Kidney (tissue), 13 donors: ENCODE measurements at regions not wholly inside any gene's neighbourhood (a gene's known extent, or its start where the extent isn't known, plus 50 kb on each side); places are given as distances from the start of the nearest gene placed in this dataset.

Experiments used
- DNase-seq, 5 donors: peaks; one replicate each; pipeline ENCODE4 v3.0.0-alpha.2; 2013 to 2020
- FAIRE-seq: peaks from 2 replicates; lab custom pipeline; 2012; peaks lifted over from hg19 to GRCh38; lab: Jason Lieb, UNC
- H3K27ac ChIP-seq, 2 donors: one replicate each; pipeline ENCODE4 v1.7.0; 2013; ENCODE audit warnings: low read depth in 2 of 2, low read length in 2 of 2, inconsistent platforms in 1 of 2
- H3K27me3 ChIP-seq: one replicate; pipeline ENCODE4 v1.7.1; 2013; ENCODE audit warnings: low read length, inconsistent platforms; ENCODE audit not compliant: control insufficient read depth, insufficient read depth
- H3K36me3 ChIP-seq, 3 donors: one replicate each; pipeline versions ENCODE4 v1.7.0 to v1.7.1; 2013; ENCODE audit warnings: low read length in 3 of 3, control low read depth in 1 of 3, inconsistent platforms in 1 of 3; ENCODE audit not compliant: insufficient read depth in 3 of 3, control insufficient read depth in 2 of 3
- H3K4me1 ChIP-seq, 3 donors: one replicate each; pipeline versions ENCODE4 v1.7.0 to v1.7.1; 2013; ENCODE audit warnings: low read length in 3 of 3, inconsistent platforms in 1 of 3, low read depth in 1 of 3; ENCODE audit not compliant: control insufficient read depth in 2 of 3, insufficient read depth in 2 of 3
- H3K4me3 ChIP-seq, 3 donors: one replicate each; pipeline versions ENCODE4 v1.7.0 to v1.8.1; 2013; ENCODE audit warnings: low read length in 3 of 3, control low read depth in 1 of 3, inconsistent platforms in 1 of 3
- H3K9ac ChIP-seq, 3 donors: one replicate each; pipeline versions ENCODE4 v1.7.0 to v1.7.1; 2013; ENCODE audit warnings: low read length in 3 of 3, control low read depth in 1 of 3, inconsistent platforms in 1 of 3
- H3K9me3 ChIP-seq, 3 donors: one replicate each; pipeline versions ENCODE4 v1.7.0 to v1.7.1; 2013; ENCODE audit warnings: low read length in 3 of 3, control low read depth in 1 of 3, inconsistent platforms in 1 of 3; ENCODE audit not compliant: control insufficient read depth in 2 of 3, insufficient read depth in 1 of 3
- intact Hi-C: fragments of 100-400 bp; cut with DNase I; formaldehyde crosslinking; loops from one replicate; pipeline ENCODE4 v1.11.1; 2022
- TF ChIP-seq, protein P1 (sequence below): IDR thresholded peaks from 3 replicates; pipeline ENCODE4 v1.5.1; 2012; ENCODE audit warnings: mild to moderate bottlenecking, moderate library complexity, borderline replicate concordance; ENCODE audit not compliant: insufficient read depth; ENCODE audit errors: extremely low read depth
- donor health status: control.
- donor health status: control.
- donor health status: control.
- donor health status: control.
- donor health status: control.
- donor health status: DM: yes; HTN: yes; CAD: no.
- donor health status: Normal renal cell carcinoma (clear cell type).

DNA sequence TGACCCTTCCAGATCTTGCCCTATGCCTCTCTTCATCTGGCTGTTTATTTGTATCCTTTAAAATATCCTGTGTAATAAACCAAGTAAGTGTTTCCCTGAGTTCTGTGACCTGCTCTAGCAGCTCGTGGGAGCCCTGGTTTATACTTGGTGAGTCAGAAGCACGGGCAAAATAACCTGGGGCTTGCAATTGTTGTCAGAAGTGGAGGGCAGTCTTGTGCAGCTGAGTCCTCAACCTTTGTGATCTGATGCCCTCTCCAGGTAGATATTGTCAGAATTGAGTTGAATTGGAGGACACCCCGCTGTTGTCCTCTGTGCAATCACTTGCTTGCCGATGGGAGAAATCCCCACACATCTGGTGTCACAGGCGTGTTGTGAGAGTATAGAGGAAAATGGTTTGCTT is 62.5 kb upstream of the PRICKLE1 start:
- Histone ChIP-seq H3K27ac (no peak overlapping the region), H3K27me3 (no peaks in the 10 kb centered on the region), H3K4me3 (no peak overlapping the region), H3K4me1 (no peaks in the 10 kb centered on the region), H3K9me3 (no peaks in the 10 kb centered on the region), H3K9ac (no peak overlapping the region), H3K36me3 (no peaks in the 10 kb centered on the region)
- no peak for FAIRE-seq
- DNase-seq: no peak
- intact Hi-C loops: no loop called here
- TF ChIP-seq, protein P1, sequence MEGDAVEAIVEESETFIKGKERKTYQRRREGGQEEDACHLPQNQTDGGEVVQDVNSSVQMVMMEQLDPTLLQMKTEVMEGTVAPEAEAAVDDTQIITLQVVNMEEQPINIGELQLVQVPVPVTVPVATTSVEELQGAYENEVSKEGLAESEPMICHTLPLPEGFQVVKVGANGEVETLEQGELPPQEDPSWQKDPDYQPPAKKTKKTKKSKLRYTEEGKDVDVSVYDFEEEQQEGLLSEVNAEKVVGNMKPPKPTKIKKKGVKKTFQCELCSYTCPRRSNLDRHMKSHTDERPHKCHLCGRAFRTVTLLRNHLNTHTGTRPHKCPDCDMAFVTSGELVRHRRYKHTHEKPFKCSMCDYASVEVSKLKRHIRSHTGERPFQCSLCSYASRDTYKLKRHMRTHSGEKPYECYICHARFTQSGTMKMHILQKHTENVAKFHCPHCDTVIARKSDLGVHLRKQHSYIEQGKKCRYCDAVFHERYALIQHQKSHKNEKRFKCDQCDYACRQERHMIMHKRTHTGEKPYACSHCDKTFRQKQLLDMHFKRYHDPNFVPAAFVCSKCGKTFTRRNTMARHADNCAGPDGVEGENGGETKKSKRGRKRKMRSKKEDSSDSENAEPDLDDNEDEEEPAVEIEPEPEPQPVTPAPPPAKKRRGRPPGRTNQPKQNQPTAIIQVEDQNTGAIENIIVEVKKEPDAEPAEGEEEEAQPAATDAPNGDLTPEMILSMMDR: no peak

DNA sequence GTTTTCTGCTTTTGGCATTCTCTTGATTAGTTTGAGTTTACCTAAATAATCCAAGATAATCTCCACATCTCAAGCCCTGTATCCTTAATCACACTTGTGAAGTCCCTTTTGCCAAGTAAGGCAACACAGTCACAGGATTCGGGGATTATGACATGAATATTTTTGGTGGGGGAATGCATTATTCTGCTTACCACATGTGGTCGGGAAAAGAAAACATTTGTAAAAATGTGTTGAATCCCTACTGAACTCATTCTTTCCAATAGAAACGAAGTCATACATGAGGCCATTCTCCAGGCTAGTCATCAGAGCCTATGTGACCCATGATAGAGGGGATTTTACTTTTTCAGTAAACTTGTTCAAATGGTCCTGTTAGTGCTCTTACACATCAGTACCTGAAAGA is 58.5 kb upstream of the PRICKLE1 start:
- Histone ChIP-seq H3K27me3 (no peaks in the 10 kb centered on the region), H3K9me3 (no peaks in the 10 kb centered on the region), H3K36me3 (no peaks in the 10 kb centered on the region), H3K9ac (no peak overlapping the region), H3K4me3 (no peak overlapping the region), H3K4me1 (no peaks in the 10 kb centered on the region), H3K27ac (no peak overlapping the region)
- TF ChIP-seq, protein P1: no peak
- intact Hi-C loops: no loop called here
- FAIRE-seq (no peak), DNase-seq (no peak)

DNA sequence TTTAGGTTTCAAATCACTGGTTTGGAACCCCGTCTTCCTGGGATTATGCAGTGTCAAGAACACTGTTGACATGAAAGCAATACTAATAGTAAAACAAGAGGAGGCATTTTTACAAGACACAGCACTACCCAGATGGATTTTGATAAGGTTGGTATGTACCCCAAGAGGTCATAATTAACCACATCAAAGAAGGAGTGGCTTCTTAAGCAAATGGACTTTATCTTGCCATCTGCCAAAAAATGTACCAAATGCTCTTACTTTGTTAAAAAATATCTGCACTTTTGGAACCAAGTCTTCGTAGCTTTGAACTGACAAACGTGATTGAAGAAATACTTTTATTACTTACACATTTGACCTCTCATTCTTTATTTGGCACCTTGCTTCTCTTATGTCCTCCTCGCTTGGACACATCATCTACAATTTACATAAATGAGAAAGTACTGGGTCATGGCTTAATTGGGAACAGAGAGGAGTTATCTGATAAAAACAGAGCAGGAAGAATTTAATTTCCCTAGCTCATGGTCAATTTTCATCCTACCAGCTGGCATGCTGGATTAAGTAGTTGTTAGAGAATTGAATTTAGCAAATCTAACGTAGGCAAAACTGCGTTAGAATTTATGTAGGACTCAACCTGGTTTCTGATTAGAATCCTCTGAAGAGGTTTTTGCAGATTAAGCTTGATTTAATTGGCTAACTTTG is 54.5 kb upstream of the PRICKLE1 start:
- Histone ChIP-seq H3K9me3 (no peaks in the 10 kb centered on the region), H3K27ac (no peak overlapping the region)
- no peak for FAIRE-seq

More for the DNA sequence above, 54.5 kb upstream of the PRICKLE1 start:
- H3K4me1 ChIP-seq: no peaks in the 10 kb centered on the region
- H3K36me3 ChIP-seq: no peaks in the 10 kb centered on the region
- H3K9ac ChIP-seq: no peak overlapping the region
- H3K27me3 ChIP-seq: no peaks in the 10 kb centered on the region
- no peak for DNase-seq
- TF ChIP-seq, protein P1: no peak
- H3K4me3 ChIP-seq: no peak overlapping the region
- intact Hi-C loops: no loop called here
